ENCODE measurements at regions not wholly inside any gene's neighbourhood (a gene's known extent, or its start where the extent isn't known, plus 50 kb on each side); places are given as distances from the start of the nearest gene placed in this dataset.

DNA sequence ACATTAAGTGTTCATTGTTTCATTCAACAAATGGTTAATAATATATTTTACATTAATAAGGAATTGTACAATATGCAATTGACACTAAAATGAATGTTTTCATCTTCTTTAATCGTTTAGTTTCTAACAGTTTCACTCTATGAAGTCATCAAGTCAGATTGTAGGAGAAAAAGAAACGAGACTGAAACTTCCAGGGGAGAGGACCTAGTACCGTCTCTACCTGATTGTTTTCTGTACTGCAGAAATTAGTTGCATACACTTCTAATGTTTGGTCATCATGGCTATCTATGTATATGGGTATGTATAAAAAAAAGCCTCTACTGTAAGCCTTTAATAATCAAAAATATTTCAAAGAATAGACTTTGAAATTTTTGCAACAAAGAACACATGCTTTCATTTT lies 1350.9 kb downstream of the ARAP2 start:
- TF ChIP-seq, protein P1, sequence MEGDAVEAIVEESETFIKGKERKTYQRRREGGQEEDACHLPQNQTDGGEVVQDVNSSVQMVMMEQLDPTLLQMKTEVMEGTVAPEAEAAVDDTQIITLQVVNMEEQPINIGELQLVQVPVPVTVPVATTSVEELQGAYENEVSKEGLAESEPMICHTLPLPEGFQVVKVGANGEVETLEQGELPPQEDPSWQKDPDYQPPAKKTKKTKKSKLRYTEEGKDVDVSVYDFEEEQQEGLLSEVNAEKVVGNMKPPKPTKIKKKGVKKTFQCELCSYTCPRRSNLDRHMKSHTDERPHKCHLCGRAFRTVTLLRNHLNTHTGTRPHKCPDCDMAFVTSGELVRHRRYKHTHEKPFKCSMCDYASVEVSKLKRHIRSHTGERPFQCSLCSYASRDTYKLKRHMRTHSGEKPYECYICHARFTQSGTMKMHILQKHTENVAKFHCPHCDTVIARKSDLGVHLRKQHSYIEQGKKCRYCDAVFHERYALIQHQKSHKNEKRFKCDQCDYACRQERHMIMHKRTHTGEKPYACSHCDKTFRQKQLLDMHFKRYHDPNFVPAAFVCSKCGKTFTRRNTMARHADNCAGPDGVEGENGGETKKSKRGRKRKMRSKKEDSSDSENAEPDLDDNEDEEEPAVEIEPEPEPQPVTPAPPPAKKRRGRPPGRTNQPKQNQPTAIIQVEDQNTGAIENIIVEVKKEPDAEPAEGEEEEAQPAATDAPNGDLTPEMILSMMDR (IDR thresholded peaks at IDR 0.05; ENCODE audit: control insufficient read depth, extremely low read depth, insufficient read depth): no peak
- DNase-seq (ENCODE audit: low read depth): no peak
- H3K4me3 ChIP-seq (ENCODE audit: low read depth, low read length): no peak overlapping the region

DNA sequence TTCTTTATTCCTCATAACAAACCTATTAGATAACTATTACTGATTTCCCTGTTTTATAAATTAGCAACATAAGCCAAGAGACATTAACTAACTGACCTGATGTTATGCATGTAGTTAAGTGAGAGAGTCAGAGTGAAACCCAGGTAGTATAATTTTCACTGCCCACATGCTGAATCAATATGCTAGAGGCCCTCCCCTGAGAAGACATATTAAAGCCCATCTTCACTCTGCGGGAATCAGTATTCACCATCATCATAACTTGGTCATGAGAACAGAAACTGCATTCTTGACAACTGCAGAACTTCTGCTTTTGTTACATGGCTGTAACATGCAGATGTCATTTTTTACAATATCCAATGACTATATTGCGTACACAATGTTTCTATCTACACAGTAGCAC lies 1324.3 kb downstream of the ARAP2 start:
- H3K4me3 ChIP-seq (ENCODE audit: low read depth, low read length): no peak overlapping the region
- TF ChIP-seq, protein P1 (IDR thresholded peaks at IDR 0.05; ENCODE audit: control insufficient read depth, extremely low read depth, insufficient read depth): no peak
- DNase-seq (ENCODE audit: low read depth): no peak

DNA sequence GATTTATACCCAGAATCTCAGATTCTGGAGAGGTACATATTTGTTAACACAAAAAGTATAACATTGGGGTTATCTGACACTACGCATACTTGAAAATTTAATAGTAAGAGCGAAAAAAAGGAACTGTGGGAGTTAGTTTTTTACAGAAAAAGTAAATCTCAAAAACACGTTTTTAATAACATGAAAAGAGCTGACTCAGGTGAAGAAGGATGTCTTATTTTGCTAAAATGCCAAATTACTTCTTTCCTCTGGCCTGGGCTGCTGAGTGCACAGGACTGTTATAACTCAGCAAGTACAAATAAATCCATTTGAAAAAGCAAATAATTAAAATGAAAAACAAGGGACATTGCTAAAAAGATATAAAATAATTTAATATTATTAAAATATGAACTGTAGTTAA lies 1322.9 kb downstream of the ARAP2 start:
- no peak for DNase-seq (ENCODE audit: low read depth)
- H3K4me3 ChIP-seq (ENCODE audit: low read depth, low read length): no peak overlapping the region
- TF ChIP-seq, protein P1 (IDR thresholded peaks at IDR 0.05; ENCODE audit: control insufficient read depth, extremely low read depth, insufficient read depth): no peak

DNA sequence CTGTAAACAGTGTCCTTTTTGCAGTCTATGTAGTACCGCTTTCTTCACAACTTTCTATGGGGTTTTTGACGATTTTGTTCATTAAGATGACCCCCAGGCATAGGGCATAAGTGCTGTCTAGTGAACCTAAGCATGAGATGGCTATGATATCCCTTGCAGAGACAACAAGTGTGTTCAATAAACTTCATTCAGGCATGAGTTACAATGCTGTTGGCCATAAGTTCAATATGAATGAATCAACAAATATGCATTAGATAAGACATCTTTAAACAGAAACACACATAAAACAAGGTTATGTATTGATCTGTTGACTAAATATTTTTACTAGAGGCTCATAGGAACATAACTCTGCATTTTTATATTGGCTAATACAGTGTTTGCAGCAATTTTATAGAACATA lies 1322.0 kb downstream of the ARAP2 start:
- H3K4me3 ChIP-seq (ENCODE audit: low read depth, low read length): no peak overlapping the region
- TF ChIP-seq, protein P1 (IDR thresholded peaks at IDR 0.05; ENCODE audit: control insufficient read depth, extremely low read depth, insufficient read depth): no peak

DNA sequence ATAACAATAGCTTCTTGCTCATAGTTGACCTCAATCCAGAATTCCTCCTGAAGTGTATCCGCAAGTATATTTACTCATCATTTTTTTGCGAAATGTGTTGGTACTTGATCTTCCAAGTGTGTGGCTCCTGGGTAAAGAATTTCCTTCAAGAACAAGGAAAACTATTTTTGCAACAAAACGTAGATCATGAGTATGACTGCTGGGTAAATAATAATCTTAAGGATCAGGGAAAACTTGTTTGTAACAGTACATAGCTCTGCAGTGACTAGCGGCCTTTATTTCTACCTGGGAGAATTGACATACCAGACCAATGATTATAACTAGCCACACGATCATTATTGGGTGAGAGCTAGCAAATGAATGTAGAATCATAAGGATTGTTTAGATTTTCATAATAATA lies 1311.7 kb downstream of the ARAP2 start:
- TF ChIP-seq, protein P1 (IDR thresholded peaks at IDR 0.05; ENCODE audit: control insufficient read depth, extremely low read depth, insufficient read depth): no peak
- no peak overlapping the region for H3K4me3 ChIP-seq (ENCODE audit: low read depth, low read length)
- no peak for DNase-seq (ENCODE audit: low read depth)

More for the DNA sequence above, 1322.0 kb downstream of the ARAP2 start:
- DNase-seq (ENCODE audit: low read depth): peak; percentile 70

DNA sequence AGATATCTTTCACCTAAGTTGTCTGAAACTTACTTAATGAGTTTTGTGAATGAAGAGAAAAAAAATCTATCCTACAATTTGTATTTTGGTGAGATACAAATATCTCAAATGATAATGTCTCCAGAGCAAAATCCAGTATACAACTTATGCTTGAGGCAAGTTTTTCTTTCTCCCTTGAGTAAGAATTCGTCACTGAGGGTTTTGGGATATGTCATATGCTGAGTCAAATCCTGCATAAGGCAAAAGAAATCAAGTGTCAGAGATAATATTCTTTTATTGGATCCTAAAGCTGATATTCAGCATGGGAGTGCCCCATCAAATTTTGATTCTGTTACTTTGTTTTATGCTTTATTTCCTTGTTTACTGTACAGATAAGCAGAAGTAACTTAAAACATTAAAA lies 1308.6 kb downstream of the ARAP2 start:
- TF ChIP-seq, protein P1 (IDR thresholded peaks at IDR 0.05; ENCODE audit: control insufficient read depth, extremely low read depth, insufficient read depth): no peak
- H3K4me3 ChIP-seq (ENCODE audit: low read depth, low read length): no peak overlapping the region
- DNase-seq (ENCODE audit: low read depth): no peak

DNA sequence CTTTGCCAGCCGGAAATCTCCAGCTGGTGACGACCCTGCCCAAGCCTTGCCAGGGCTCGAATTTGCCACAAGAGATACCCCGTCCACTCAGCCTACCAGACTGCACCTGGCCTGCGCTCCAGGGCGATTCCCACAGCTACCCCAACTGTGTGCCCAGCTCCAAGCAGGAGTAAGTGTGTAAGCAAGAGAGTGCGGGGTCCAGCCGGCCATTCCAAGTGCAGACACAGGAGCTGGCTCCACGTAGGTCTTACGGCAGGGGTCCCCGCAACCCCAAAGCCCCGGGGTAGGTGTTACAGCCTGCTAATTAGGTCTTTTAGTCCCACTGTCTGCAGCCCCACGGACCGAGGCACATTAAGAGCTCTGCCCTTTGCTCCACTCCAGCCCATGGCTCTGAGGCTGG lies 1305.2 kb downstream of the ARAP2 start:
- no peak overlapping the region for H3K4me3 ChIP-seq (ENCODE audit: low read depth, low read length)
- no peak for DNase-seq (ENCODE audit: low read depth)
- TF ChIP-seq, protein P1 (IDR thresholded peaks at IDR 0.05; ENCODE audit: control insufficient read depth, extremely low read depth, insufficient read depth): no peak

Data from LNCaP clone FGC (cell line).